Heart left ventricle (tissue), 16 donors: ENCODE measurements at regions not wholly inside any gene's neighbourhood (a gene's known extent, or its start where the extent isn't known, plus 50 kb on each side); places are given as distances from the start of the nearest gene placed in this dataset.

Experiments
- ATAC-seq, 4 donors: fragments of 200-7000 bp; cut with Tn5 transposase; one replicate each; pipeline ENCODE4 v1.9.1; 2020 to 2022; ENCODE audit warnings: moderate library complexity in 4 of 4, mild to moderate bottlenecking in 3 of 4, moderate number of reproducible peaks in 1 of 4
- DNase-seq, 5 donors: peaks; one replicate each; pipeline ENCODE4 v3.0.0-alpha.2; 2020
- H3K27ac ChIP-seq, 12 donors: fragments of 200-600 bp; sonication (generic) in 4 of 12; one replicate each; pipeline versions ENCODE4 v1.5.0 to v1.8.0; 2016 to 2022; ENCODE audit warnings: mild to moderate bottlenecking in 2 of 12
- H3K27me3 ChIP-seq, 9 donors: fragments of 200-600 bp; sonication (generic) in 2 of 9; one replicate each; pipeline versions ENCODE4 v1.5.1 to v1.8.0; 2016 to 2022; ENCODE audit warnings: mild to moderate bottlenecking in 3 of 9
- H3K36me3 ChIP-seq, 9 donors: fragments of 200-600 bp; sonication (generic) in 2 of 9; one replicate each; pipeline versions ENCODE4 v1.5.0 to v1.8.0; 2018 to 2022; ENCODE audit warnings: mild to moderate bottlenecking in 2 of 9
- H3K4me1 ChIP-seq, 12 donors: fragments of 200-600 bp; sonication (generic) in 4 of 12; one replicate each; pipeline versions ENCODE4 v1.5.0 to v1.8.0; 2016 to 2022; ENCODE audit warnings: mild to moderate bottlenecking in 3 of 12
- H3K4me3 ChIP-seq, 12 donors: fragments of 200-600 bp; sonication (generic) in 4 of 12; one replicate each; pipeline versions ENCODE4 v1.5.0 to v1.8.0; 2017 to 2022; ENCODE audit warnings: mild to moderate bottlenecking in 9 of 12, moderate library complexity in 4 of 12
- H3K9me3 ChIP-seq, 12 donors: fragments of 200-600 bp; sonication (generic) in 4 of 12; one replicate each; pipeline versions ENCODE4 v1.5.0 to v1.8.0; 2016 to 2022; ENCODE audit warnings: mild to moderate bottlenecking in 1 of 12
- CTCF ChIP-seq, 12 donors: fragments of 200-600 bp; sonication (generic) in 4 of 12; IDR thresholded peaks; one replicate each; pipeline versions ENCODE4 v1.5.0 to v1.8.0; 2018 to 2022; ENCODE audit warnings: antibody characterized with exemption in 12 of 12, mild to moderate bottlenecking in 5 of 12
- POLR2A ChIP-seq, 2 donors: fragments of 450-650 bp; IDR thresholded peaks; one replicate each; pipeline ENCODE4 v1.6.1; 2017; ENCODE audit warnings: antibody characterized with exemption in 2 of 2, mild to moderate bottlenecking in 2 of 2, moderate library complexity in 2 of 2
- WGBS, 4 donors: extraction: QIAGEN DNeasy Blood & Tissue Kit in 2 of 4; methylation state at CpG; one replicate each; pipeline versions ENCODE4 v1.1.5 to v1.1.7; 2013 to 2018; 5-methylcytosine and 5-hydroxymethylcytosine counted together
- intact Hi-C, 10 donors: fragments of 100-400 bp; cut with DNase I; formaldehyde crosslinking; loops; one replicate each; pipeline versions ENCODE4 v1.11.1 to v1.14.2; 2022
- donor health status: ischemic (EF 13 %, LVEDD 7.1; RV severe dilation, severe dysfunction).
- donor health status: healthy with polysubstance abuse.
- donor health status: DM: no; HTN: yes; CAD: no.
- donor health status: DM: no; HTN: no; CAD: no.
- donor health status: ischemic (EF 25% LVEDD 6.9; RV normal size, moderate dysfunction).
- donor health status: ischemic (EF 25% LVEDD 5.7; RV mildly dilated, moderate dysfunction).
- donor health status: healthy.
- donor health status: DM: yes; HTN: yes; CAD: no.
- donor health status: ischemic (EF 35%, LVEDD 5.7; RV mildly dilated, moderate dysfunction).
- donor health status: nonischemic (EF 11% LVEDD 7.7; RV severe dilation, severe dysfunction).
- donor health status: DM: yes; HTN: yes; CAD: no.
- donor health status: PGD.
- donor health status: ischemic (EF 29% LVEDD 5.4; RV normal size, mild dysfunction).
- donor health status: nonischemic (EF 23%, LVEDD 6.1; RV moderate dilation, normal function).

DNA sequence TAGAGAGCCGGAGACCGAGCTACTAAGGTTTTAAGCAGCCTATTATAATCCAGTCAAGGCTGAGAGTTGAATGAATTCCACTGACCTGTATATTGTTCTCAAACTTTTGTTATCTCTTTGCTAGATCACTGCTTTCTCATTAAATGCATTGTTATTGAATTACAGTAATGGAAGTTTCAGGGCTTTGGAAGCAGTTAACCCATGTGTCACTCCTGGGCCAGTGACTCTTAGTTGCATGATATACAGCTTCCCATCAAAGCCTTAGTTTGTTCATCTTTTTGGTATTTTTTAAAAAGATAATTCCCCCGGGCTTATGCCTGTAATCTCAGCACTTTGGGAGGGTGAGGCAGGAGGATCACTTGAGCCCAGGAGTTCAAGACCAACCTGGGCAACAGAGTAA lies 55.4 kb upstream of the KIAA1217 start:
- H3K9me3 ChIP-seq, result peaks cover 0 to 15% (median 3%) of the 10 kb centered on the region in 12 donors
- intact Hi-C loops, result no loop called here
- H3K4me3 ChIP-seq, result no peak overlapping the region
- ATAC-seq (no peak), DNase-seq (no peak)
- no peaks in the 10 kb centered on the region for H3K27me3 ChIP-seq
- no peaks in the 10 kb centered on the region for H3K36me3 ChIP-seq
- 76 to 87% (median 82%) methylated on average over 3 of the region's 3 CpGs for WGBS, 4 donors
- peaks cover 0 to 9% (median 0%) of the 10 kb centered on the region in 12 donors for H3K4me1 ChIP-seq
- TF ChIP-seq POLR2A (IDR thresholded peaks at IDR 0.05) (no peak), CTCF (IDR thresholded peaks at IDR 0.05) (no peak)
- H3K27ac ChIP-seq, result no peak overlapping the region

DNA sequence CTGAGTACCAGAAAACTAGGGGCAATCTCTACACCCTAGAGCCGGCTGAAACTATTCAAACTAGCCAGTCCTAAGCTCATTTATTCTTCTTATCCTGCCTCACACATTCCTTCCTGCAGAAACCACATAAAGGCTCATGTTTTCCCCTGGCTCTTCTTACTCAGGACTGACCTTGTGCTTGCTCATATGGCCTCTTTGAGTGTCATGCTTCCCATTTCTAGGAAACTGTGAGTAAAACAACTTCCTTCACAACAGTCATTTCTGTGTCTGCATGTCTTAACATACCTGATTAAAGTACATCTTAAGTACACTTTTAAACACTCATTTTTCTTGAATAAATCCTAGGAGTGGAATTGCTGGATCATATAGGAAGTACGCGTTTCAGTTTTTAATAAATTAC lies 52.3 kb upstream of the KIAA1217 start:
- TF ChIP-seq CTCF (IDR thresholded peaks at IDR 0.05) (no peak), POLR2A (IDR thresholded peaks at IDR 0.05) (no peak)

GRCh38 chr10:24157567-24157966 lies 51.4 kb upstream of the KIAA1217 start:
- DNase-seq (no peak), ATAC-seq (no peak)
- no peaks in the 10 kb centered on the region for H3K27me3 ChIP-seq
- H3K36me3 ChIP-seq, result no peaks in the 10 kb centered on the region
- intact Hi-C loops, result no loop called here
- H3K4me3 ChIP-seq, result no peak overlapping the region
- no peak for TF ChIP-seq POLR2A (IDR thresholded peaks at IDR 0.05)
- peaks cover 0 to 15% (median 2%) of the 10 kb centered on the region in 12 donors for H3K4me1 ChIP-seq
- H3K27ac ChIP-seq, result no peak overlapping the region
- peaks cover 0 to 15% (median 3%) of the 10 kb centered on the region in 12 donors for H3K9me3 ChIP-seq

More for the DNA sequence above, 52.3 kb upstream of the KIAA1217 start:
- H3K4me3 ChIP-seq, result no peak overlapping the region
- peaks cover 0 to 15% (median 2%) of the 10 kb centered on the region in 12 donors for H3K4me1 ChIP-seq
- no peaks in the 10 kb centered on the region for H3K27me3 ChIP-seq
- no peaks in the 10 kb centered on the region for H3K36me3 ChIP-seq
- H3K9me3 ChIP-seq, result peaks cover 0 to 15% (median 3%) of the 10 kb centered on the region in 12 donors
- no peak for ATAC-seq
- 86 to 90% (median 88%) methylated on average over 3 of the region's 3 CpGs for WGBS, 4 donors
- DNase-seq, result no peak
- no peak overlapping the region for H3K27ac ChIP-seq
- intact Hi-C loops, result no loop called here
